VCaP (cell line): ENCODE measurements at regions not wholly inside any gene's neighbourhood (a gene's known extent, or its start where the extent isn't known, plus 50 kb on each side); places are given as distances from the start of the nearest gene placed in this dataset.

Experiments
- H3K27ac ChIP-seq: fragments of 450-650 bp; 2 replicates; pipeline ENCODE4 v1.5.1; 2017
- TF ChIP-seq, protein P1 (sequence below): fragments of 450-650 bp; conservative IDR thresholded peaks from 2 replicates; pipeline ENCODE4 v1.5.1; 2017; ENCODE audit warnings: mild to moderate bottlenecking, moderate library complexity

DNA sequence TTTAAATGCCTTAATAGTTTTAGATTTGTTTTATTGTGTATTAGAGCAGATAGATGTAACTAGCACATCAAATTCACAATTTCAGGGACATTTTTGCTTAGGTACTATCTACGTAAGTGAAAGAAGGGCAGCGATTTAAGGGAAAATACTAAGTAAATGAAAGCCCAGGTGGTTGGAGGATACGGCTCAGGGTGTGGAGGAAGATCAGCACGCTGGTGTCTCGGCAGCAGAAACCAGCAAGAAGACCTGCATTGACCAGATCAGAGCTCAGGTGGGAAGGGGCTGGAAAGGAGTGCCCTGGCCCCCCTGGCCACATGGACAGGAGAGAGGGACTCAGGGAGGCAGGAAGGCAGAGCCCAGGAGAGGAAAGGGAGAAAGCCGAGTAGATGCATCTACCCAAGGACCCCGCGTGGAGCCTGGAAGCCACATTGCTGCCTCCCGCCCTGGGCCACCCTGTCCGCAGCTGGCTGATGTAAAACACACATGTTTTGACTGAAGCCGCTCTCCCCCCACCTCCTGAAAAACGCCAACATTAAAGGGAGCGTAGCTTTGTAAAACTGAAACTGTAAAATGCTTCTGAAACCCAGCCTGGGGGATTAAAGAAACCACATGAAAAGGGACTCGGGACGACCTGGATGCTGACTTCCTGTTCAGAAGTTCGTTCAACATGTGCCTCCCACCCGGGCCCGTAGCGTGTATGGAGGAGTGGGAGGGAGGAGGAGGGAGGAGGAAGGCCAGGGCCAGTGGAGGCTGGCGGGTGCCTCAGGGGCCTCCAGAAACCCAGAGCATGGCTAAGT lies 72.6 kb upstream of the TARDBP start:
- no peak overlapping the region for H3K27ac ChIP-seq
- TF ChIP-seq, protein P1, sequence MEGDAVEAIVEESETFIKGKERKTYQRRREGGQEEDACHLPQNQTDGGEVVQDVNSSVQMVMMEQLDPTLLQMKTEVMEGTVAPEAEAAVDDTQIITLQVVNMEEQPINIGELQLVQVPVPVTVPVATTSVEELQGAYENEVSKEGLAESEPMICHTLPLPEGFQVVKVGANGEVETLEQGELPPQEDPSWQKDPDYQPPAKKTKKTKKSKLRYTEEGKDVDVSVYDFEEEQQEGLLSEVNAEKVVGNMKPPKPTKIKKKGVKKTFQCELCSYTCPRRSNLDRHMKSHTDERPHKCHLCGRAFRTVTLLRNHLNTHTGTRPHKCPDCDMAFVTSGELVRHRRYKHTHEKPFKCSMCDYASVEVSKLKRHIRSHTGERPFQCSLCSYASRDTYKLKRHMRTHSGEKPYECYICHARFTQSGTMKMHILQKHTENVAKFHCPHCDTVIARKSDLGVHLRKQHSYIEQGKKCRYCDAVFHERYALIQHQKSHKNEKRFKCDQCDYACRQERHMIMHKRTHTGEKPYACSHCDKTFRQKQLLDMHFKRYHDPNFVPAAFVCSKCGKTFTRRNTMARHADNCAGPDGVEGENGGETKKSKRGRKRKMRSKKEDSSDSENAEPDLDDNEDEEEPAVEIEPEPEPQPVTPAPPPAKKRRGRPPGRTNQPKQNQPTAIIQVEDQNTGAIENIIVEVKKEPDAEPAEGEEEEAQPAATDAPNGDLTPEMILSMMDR = no peak

- TF ChIP-seq, protein P1 = no peak
- H3K27ac ChIP-seq = no peak overlapping the region
Observed at GRCh38 chr1:10940451-10940804, 72.0 kb upstream of the TARDBP start.

- TF ChIP-seq, protein P1 = no peak
Observed at GRCh38 chr1:10940838-10941237, 71.6 kb upstream of the TARDBP start.

DNA sequence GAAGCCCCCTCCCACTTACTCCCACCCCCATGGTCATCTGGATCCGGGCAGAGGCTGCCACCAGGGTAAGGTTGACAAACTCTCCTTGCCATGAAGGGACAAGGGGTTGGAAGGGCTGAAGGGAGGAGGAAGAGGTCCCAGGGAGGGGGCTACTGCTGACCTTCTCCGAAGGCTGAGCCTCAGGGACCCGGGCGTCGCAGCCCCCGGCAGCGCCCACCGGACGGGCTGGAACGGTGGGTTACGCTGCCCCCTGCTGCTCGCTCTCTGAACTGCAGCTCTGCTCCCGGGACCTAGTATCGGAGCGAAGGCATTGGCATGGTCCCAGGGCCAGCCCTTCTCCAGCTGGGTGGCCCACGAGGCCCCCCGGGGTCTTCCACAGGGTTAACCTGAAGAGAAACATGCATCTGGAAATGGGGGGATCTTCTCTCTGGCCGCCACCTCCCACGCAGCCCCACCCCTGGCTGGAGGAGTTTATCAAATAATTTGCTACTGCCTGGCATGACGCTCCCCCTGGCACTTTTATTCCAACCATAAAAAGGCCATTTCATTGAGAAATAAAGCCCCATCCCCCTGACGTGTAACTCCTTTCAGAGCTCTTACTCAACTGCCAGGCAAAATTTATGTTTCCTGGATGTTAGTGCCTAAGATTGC lies 70.4 kb upstream of the TARDBP start:
- TF ChIP-seq, protein P1 = peak; percentile 88
- no peak overlapping the region for H3K27ac ChIP-seq

More at GRCh38 chr1:10940838-10941237, 71.6 kb upstream of the TARDBP start:
- no peak overlapping the region for H3K27ac ChIP-seq

GRCh38 chr1:10942542-10942912 lies 69.9 kb upstream of the TARDBP start:
- no peak overlapping the region for H3K27ac ChIP-seq
- TF ChIP-seq, protein P1 = no peak

- TF ChIP-seq, protein P1 = no peak
- H3K27ac ChIP-seq = no peak overlapping the region
Observed at GRCh38 chr1:10943041-10943440, 69.4 kb upstream of the TARDBP start.

GRCh38 chr1:10943991-10944730 lies 68.3 kb upstream of the TARDBP start:
- TF ChIP-seq, protein P1 = no peak
- H3K27ac ChIP-seq = peak overlapping the region; percentile 31; the same call in 1 of the 2 replicates
